Adrenal gland (tissue), 5 donors: ENCODE measurements at regions not wholly inside any gene's neighbourhood (a gene's known extent, or its start where the extent isn't known, plus 50 kb on each side); places are given as distances from the start of the nearest gene placed in this dataset.

Experiments
- CTCF ChIP-seq, 6 experiments: fragments of 450-650 bp in 4 of 6; fragments of 200-600 bp in 2 of 6; sonication (generic) in 1 of 6; IDR thresholded peaks; 1 replicate in 5 of 6; 2 replicates in 1 of 6; pipeline versions ENCODE4 v1.5.1 to v1.8.0; 2016 to 2021; ENCODE audit warnings: antibody characterized with exemption in 6 of 6, mild to moderate bottlenecking in 2 of 6, moderate library complexity in 1 of 6
- POLR2A ChIP-seq, 2 donors: fragments of 450-650 bp; IDR thresholded peaks; one replicate each; pipeline ENCODE4 v1.6.1; 2017; ENCODE audit warnings: antibody characterized with exemption in 2 of 2, mild to moderate bottlenecking in 2 of 2, moderate library complexity in 1 of 2
- donor health status: DM: no; HTN: no; CAD: no.

- TF ChIP-seq CTCF (IDR thresholded peaks at IDR 0.05) = no peak
- no peak for TF ChIP-seq POLR2A (IDR thresholded peaks at IDR 0.05)
Measured at GRCh38 chr13:24038405-24038804, 122.1 kb upstream of the SPATA13 start.
